Loucy (cell line): ENCODE measurements at regions not wholly inside any gene's neighbourhood (a gene's known extent, or its start where the extent isn't known, plus 50 kb on each side); places are given as distances from the start of the nearest gene placed in this dataset.

Experiments used
- CTCF ChIP-seq: fragments of 200-600 bp; sonication (generic); conservative IDR thresholded peaks from 2 replicates; pipeline ENCODE4 v1.5.1; 2014; ENCODE audit warnings: mild to moderate bottlenecking, antibody characterized with exemption, low read length
- EZH2phosphoT487 ChIP-seq: fragments of 200-600 bp; IDR thresholded peaks from 2 replicates; pipeline ENCODE4 v1.6.1; 2018; ENCODE audit warnings: antibody characterized with exemption, mild to moderate bottlenecking, moderate library complexity, borderline replicate concordance

DNA sequence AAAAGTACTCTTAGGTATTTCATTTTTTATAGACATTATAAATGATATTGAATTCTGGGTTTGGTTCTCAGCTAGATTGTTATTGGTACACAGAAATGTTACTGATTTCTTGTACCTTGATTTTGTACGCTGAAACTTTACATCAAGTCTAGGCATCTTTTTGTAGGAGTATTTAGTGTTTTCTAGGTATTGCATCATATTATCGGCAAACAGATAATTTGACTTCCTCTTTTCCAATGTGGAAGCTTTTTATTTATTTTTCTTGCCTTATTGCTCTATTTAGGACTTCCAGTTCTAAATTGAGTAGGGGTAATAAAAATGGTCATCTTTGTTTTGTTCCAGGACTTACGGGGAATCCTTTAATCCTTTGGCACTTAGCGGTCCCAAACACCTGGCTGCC, 676.6 kb upstream of the CCDC179 start:
- no peak for TF ChIP-seq EZH2phosphoT487
- no peak for TF ChIP-seq CTCF
